Prostate gland (tissue), 2 donors: ENCODE measurements at regions not wholly inside any gene's neighbourhood (a gene's known extent, or its start where the extent isn't known, plus 50 kb on each side); places are given as distances from the start of the nearest gene placed in this dataset.

Source experiments
- CTCF ChIP-seq, 4 experiments: fragments of 200-600 bp in 2 of 4; fragments of 450-650 bp in 2 of 4; sonication (generic) in 2 of 4; IDR thresholded peaks; 1 replicate in 3 of 4; 2 replicates in 1 of 4; pipeline ENCODE4 v1.5.1; 2016 to 2019; ENCODE audit warnings: antibody characterized with exemption in 4 of 4, mild to moderate bottlenecking in 2 of 4, moderate library complexity in 2 of 4
- POLR2A ChIP-seq: fragments of 450-650 bp; IDR thresholded peaks from one replicate; pipeline ENCODE4 v1.6.1; 2016; ENCODE audit warnings: antibody characterized with exemption, mild to moderate bottlenecking

- TF ChIP-seq CTCF (IDR thresholded peaks at IDR 0.05) (no peak), POLR2A (no peak)
These were observed 199.3 kb upstream of the CD180 start for GRCh38 chr5:67395790-67396418.
